Limb (tissue), 2 donors: ENCODE measurements at regions not wholly inside any gene's neighbourhood (a gene's known extent, or its start where the extent isn't known, plus 50 kb on each side); places are given as distances from the start of the nearest gene placed in this dataset.
"Not testable (repeated sequence)": the region's sequence is repeated elsewhere in the genome, so short reads cannot be mapped to it uniquely, and the experiment has no call there.

ENCODE experiments used
- DNase-seq, 2 donors: peaks; one replicate each; pipeline ENCODE4 v3.0.0-alpha.2; 2016; ENCODE audit errors: extremely low spot score in 2 of 2

DNA sequence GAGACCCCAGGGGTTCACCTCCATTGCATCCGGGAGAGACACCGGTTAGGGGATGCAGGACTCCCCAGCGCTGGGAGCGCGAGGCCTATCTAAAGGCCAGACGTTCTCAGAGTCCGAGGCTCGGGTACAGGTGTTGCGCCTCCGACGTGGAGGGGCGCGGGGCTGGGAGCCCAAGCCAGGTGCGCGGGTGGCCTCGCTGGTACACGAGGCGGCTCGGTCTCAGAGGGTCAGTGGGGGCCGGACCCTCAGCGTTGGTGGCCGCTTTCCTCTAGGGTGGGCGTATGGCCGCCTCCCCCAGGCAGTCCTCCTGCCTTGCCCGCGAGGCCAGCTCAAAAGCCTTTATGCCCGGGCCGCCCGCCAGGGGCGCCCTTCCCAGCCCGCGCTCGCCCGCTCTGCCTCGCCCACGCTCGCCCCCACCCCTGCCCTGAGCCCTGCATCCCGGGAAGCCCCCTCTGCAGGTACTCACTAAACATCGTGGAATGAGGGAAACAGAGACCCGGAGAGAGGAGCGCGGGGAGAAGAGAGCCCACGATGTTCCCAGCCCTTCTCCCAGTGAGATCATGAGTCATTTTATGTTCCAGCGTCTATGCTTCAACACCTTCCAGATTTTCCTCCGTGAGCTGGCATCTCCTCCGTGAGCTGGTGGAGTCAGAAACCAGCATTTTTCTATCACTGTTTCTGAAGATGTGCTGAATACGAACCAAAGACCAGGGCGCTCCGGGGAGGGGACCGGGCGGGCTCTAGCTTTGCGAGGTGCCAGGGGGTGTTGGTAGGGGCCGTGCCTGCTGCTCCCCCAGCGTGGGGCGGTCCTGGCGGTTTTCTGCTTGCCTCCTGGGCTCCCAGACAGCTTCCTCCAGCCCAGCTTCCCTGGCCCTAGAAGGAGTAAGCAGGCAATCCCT is 73.8 kb downstream of the DIO3 start:
- DNase-seq: no peak

DNA sequence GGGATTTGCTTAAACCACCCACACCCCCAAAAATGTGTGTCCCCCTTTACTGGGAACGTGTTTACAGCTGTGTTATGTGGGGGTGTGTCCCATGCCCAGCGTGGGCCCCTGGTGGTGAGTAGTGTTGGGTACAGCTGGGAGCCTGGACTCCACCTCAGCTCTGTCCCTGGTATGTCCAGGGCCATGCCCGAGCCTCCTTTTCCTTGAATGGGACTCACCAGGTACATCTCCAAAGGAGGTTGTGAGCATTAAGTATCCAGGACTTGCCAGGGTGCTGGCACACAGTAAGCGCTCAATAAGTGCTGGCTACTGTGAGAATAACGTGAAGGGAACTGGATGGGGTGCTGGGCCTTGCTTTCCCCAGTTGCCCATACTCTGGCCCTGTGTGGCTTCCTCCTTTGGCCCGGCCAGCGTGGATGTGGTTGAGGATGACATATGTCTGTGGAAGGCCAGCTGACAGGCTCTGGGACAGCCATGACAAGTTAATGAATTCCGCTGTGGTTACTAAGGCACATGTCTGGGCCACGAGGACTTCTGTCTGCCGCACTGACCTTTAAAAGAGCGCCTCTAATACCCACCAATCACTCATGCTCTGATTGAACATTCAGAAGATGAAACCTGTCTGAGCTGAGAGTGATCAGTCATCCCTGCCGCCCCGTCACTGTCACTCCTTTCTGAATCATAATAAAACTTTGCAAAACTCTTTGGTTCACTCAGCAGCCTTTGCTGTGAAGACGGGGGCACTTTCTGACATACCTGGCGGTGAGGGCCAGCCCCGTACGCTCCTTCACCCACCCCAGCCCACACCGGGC is 74.7 kb downstream of the DIO3 start:
- no peak for DNase-seq

DNA sequence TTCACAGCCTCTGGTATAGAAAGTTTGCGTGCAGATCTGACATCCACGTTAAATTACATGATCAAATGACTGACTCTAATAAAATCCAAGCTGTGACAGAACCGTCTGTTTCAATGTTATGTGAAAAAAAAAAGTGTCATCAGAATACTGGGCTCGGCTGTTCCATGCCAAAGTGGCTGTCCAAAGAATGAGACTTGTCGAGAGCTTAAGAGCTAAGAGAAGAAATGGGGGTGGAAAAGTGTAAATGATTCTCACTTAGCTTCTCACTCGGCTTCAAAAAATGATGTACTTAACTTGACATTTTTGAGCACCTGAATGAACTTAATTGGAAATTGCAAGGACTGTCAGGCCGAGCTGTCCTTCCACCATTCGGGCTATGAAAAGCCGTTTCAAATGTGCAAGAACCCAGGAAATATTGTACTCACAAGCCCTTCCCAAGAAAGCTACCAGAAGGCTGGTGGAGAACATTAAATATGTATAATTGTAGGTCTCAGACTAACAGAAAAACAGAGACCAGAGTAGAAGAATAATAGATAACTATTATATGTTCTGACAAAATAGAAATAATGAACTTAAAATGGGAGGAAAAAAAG is 78.0 kb downstream of the DIO3 start:
- DNase-seq: no peak

DNA sequence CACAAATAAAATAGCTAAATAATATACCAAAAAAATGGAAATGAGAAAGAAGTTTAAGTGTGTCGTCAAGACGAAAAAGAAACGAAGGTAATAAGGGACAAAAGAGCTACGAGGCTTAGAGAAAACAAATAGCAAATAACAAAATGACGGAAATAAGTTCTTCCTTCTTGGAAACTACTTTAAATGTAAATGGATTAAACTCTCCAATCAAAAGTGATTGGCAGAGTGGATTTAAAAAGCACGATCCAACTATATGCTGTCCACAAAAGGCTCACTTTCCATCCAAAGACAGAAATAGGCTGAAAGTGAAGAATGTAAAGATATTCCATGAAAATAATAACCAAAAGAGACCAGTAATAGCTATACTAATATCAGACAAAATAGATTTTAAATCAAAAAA is 82.4 kb downstream of the DIO3 start:
- DNase-seq: no peak

DNA sequence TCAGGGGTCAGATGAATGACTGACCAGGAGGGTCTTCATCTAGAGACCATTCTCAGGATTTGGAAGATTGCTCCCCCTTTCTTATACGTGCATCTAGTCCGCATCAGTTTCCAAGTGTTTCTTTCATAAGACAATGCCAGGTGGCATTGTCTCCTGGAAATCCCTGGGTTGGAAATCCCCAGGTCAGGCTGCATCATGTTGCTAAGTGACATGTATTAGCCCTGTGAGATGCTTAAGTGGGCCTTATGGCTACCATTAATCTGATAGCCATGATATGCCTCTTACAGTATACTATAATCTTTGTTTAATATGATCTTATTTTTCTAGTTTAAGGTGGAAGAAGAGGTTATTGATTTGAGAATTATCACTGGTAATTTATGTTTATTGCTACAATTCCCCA is 92.8 kb downstream of the DIO3 start:
- no peak for DNase-seq

DNA sequence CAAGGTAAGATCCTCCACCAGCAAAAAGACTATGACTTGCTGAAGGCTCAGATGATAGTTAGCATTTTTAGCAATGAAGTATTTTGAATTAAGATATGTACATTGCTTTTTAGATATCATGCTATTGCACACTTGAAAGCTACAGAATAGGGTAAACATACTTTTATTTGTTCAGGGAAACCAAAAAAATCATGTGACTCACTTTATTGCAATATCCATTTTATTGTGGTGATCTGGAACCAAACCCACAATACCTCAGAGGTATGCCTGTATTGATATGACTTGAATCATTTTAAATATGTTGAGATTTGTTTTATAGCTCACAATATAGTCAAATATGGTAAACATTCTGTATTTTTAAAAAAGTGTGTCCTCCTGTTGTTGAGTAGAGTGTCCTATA is 96.1 kb downstream of the DIO3 start:
- no peak for DNase-seq

DNA sequence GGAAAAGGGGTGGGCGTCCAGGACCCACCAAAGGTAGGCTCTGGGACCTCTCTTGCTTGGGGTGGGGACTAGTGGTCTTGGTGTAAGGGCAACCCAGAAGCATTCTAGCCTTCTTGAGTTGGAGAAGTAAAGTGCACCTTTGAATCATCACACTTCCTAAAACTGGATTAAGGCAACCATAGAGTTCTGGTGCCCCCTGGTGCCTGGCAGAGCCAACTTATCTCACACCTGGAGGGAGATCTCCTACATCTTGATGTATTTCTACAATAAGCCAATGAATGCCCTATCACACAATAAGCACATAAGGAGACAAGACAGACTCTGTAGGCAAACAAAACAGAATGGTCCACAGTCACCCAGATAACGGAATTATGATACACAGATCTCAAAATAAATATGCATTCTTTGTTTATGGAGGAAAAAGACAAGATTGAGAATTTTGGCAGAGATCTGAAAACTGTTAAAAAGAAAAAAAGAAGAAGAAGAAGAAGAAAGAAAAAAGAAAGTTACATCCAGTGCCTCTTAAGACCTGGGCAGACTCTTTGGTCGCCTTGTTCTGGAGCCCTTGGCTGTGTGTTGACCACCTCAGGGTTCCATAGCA is 95.9 kb upstream of the PPP2R5C start:
- DNase-seq: peak; percentile 15 to 76

DNA sequence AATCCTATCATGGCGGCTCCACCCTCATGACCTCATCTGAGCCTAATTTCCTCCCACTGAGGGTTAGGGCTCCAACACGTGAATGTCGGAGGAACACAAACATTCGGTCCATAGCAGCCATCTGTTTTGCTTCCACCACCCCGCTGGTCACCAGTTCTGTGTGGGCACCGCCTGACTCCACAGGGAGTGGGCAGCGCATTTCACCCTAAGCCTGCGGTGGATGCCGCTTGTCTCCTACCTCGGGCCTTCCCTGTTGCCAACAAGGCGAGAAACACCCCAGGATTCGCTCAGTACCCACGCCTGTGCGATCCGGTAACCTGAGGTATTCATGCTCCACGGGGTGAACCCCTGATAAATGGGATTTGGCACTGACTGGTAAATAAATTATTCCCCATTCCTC is 95.2 kb upstream of the PPP2R5C start:
- no peak for DNase-seq

DNA sequence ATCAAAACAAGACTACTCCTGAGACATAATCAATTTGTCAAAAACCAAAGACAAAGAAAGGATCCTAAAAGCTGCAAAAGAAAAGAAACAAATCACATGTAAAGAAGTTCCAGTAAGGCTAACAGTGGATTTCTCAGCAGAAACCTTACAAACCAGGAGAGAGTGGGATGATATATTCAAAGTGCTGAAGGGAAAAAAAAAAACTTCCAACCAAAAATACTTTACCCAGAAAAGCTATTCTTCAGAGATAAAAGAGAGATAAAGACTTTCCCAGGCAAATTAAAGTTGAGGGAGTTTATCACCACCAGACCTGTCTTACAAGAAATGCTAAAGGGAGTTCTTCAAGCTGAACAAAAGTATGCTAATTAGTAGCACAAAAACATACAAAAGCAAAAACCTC is 91.9 kb upstream of the PPP2R5C start:
- DNase-seq: no peak

DNA sequence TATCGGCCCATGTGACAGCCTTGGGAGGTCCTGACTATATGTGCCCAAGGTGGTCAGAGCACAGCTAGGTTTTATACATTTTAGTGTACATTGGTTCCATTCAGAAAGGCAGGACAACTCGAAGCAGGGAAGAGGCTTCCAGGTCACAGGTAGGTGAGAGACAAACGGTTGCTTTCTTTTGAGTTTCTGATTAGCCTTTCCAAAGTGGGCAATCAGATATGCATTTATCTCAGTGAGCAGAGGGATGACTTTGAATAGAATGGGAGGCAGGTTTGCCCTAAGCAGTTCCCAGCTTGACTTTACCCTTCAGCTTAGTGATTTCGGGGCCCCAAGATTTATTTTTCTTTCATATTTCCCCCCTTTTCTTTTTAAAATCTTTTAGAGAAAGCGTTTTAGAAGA is 87.6 kb upstream of the PPP2R5C start:
- DNase-seq: no peak

DNA sequence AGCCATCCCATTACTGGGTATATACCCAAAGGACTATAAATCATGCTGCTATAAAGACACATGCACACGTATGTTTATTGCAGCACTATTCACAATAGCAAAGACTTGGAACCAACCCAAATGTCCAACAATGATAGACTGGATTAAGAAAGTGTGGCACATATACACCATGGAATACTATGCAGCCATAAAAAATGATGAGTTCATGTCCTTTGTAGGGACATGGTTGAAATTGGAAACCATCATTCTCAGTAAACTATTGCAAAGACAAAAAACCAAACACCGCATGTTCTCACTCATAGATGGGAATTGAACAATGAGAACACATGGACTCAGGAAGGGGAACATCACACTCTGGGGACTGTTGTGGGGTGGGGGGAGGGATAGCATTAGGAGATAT is 85.7 kb upstream of the PPP2R5C start:
- DNase-seq: not testable (repeated sequence)

DNA sequence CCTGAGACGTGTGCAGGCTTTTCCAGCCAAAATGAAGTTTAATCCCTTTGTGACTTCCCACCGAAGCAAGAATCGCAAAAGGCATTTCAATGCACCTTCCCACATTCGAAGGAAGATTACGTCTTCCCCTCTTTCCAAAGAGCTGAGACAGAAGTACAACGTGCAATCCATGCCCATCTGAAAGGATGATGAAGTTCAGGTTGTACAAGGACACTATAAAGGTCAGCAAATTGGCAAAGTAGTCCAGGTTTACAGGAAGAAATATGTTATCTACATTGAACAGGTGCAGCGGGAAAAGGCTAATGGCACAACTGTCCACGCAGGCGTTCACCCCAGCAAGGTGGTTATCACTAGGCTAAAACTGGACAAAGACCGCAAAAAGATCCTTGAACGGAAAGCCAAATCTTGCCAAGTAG is 83.6 kb upstream of the PPP2R5C start:
- not testable (repeated sequence) for DNase-seq

DNA sequence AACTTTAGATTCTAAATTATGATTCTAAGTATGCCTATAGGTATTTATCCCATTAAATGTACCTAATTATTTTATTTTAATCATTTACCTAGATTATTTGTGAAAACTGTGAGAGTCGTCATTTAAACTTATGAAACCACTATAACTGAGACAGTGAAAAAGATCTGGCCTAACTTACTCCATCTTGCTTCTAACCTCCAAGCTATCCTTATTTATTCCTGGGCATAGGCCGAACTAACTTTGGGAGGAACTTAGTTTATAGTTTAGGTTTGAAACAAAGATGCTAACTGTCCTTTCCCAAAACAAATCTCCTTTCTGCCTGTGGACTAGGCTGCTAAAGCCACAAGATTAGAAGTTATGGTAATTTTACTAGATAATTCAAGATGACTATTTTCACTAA is 79.7 kb upstream of the PPP2R5C start:
- no peak for DNase-seq

DNA sequence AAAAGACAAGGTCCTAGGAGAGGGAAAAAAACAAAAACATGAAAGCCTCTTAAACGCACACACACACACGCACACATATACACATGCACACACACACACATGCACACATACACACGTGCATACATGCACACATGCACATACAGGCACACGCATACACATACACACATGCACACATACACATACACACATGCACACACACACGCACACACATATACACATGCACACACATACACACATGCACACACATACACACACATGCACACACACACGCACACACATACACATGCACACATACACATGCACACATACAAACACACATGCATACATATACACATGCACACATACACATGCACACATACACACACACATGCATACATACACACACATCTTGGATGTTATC is 78.1 kb upstream of the PPP2R5C start:
- DNase-seq: no peak

DNA sequence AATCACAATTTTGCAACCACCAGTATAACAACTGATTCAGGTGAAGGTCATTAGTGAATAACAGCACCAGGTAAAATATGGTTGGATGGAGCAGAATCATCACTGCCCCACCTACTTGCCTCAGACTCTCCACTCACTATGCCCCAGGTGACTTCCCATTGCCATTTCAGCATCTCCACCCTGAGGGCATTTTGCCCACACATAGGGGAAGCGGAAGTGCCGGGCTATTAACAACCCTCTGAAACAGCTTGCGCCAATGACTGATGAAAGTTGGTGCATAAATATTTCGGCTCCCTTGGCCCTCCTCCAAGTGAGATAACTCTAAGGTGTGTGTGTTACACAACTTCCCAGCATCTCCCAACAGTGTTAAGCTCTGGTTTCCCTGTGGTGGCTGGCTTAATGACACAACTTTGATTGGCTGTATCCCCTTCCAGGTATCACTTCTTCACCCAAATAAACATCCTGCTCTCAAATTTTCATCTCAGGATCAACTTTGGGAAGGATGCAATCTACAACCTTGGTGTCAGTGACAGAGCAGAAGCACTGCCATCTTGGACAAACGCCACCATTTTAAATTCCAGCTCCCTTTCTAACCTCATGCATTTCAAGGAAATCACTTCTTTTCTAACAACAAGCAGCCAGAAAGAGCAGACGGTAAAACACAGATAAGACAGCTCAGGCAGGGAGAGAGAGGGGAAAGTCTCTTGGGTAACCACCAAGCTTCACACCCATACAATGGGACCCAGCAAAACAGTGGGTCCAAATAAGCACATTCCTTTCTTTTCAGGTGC is 73.6 kb upstream of the PPP2R5C start:
- no peak for DNase-seq

DNA sequence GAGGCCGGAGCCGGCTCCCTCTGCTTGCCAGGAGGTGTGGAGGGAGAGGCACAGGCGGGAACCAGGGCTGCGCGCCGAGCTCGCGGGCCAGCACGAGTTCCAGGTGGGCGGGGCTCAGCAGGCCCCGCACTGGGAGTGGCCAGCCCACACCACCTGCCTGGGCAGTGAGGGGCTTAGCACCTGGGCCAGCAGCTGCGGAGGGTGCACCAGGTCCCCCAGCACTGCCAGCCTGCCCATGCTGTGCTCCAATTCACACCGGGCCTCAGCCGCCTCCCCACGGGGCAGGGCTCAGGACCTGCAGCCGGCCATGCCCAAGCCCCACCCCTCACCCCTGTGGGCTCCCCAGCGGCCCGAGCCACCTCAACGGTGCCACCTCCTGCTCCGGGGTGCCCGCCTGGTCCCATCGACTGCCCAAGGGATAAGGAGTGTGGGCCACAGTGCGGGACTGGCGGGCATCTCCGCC is 72.4 kb upstream of the PPP2R5C start:
- no peak for DNase-seq

DNA sequence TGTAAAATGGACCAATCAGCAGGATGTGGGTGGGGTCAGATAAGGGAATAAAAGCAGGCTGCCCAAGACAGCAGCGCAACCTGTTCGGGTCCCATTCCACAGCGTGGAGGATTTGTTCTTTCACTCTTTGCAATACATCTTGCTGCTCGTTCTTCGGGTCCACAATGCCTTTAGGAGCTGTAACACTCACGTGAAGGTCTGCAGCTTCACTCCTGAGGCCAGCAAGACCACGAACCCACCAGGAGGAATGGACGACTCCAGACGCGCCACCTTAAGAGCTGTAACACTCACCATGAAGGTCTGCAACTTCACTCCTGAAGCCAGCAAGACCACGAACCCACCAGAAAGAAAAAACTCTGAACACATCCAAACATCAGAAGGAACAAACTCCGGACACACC is 71.5 kb upstream of the PPP2R5C start:
- not testable (repeated sequence) for DNase-seq

DNA sequence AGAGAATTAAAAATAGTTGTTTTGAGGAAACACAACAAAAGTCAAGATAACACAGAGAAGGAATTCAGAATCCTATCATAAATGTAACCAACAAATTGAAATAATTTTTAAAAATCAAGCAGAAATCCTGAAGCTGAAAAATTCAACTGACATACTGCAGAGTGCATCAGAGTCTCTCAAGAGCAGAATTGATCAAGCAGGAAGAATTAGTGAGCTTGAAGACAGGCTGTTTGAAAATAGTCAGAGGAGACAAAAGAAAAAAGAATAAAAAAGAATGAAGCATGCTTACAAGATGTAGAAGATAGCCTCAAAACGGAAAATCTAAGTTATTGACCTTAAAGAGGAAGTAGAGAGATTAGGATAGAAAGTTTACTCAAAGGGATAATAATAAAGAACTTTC is 65.8 kb upstream of the PPP2R5C start:
- no peak for DNase-seq

DNA sequence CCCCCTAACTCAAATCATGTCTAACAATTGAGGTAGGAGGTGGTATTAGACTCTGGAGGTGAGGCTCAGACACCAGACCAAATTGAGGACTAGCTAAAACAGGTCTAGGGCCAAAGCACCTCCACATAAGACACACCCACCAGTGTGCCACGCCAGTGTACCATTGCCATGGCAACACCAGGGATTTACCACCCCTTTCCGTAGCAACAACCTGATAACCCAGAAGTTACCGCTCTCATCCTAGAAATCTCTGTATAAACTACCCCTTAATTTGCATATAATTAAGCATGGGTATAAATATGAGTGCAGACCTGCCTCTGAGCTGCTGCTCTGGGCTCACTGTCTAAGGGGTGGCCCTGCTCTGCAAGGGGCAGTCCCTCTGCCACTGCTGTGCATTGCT is 57.4 kb upstream of the PPP2R5C start:
- no peak for DNase-seq

DNA sequence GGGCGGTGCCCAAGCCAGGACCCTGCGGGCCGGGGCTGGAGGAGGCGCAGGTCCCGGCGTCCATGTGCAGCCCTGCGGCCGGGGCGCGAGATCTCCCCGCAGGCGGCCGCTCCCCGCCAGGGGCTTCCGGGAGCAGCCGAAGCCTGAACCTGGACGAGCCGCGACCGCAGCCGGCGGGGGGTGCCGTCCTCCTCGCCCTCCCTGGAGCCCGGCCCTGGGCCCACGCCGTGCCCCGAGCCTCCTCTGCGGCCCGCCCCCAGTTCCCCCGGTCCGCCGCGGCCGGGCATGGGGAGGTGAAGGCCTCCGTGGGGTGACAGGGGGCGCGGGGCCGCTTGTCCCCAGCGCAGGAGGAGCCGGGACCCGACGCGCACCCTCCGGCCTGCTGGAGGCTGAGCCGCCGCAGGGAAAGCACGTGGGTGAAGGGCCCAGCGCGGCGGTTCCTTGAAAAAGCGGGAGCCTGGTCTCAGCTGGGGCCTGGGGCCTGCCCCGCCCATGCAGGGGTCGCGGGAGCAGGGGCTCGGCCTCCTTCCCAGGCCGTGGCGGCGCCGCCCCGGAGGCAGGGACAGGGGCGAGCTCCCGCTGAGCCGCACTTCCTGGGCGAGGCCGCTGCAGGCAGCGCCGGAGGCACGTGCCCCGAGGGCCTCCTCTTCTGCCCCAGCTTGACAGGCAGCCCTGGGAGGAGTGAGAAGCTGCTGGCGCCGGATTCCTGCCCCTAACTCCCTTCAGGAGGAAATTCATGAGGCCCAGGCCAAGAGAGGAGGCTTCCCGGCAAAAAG is 55.6 kb upstream of the PPP2R5C start:
- DNase-seq: peak; percentile 7 to 63
